ENCODE measurements at regions not wholly inside any gene's neighbourhood (a gene's known extent, or its start where the extent isn't known, plus 50 kb on each side); places are given as distances from the start of the nearest gene placed in this dataset.

GRCh38 chr15:45904019-45904418 lies 269.2 kb downstream of the SQOR start:
- TF ChIP-seq, protein P1, sequence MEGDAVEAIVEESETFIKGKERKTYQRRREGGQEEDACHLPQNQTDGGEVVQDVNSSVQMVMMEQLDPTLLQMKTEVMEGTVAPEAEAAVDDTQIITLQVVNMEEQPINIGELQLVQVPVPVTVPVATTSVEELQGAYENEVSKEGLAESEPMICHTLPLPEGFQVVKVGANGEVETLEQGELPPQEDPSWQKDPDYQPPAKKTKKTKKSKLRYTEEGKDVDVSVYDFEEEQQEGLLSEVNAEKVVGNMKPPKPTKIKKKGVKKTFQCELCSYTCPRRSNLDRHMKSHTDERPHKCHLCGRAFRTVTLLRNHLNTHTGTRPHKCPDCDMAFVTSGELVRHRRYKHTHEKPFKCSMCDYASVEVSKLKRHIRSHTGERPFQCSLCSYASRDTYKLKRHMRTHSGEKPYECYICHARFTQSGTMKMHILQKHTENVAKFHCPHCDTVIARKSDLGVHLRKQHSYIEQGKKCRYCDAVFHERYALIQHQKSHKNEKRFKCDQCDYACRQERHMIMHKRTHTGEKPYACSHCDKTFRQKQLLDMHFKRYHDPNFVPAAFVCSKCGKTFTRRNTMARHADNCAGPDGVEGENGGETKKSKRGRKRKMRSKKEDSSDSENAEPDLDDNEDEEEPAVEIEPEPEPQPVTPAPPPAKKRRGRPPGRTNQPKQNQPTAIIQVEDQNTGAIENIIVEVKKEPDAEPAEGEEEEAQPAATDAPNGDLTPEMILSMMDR (IDR thresholded peaks at IDR 0.05; ENCODE audit: low read depth, low read length, missing input control), result no peak
- no peak for TF ChIP-seq MAX (IDR thresholded peaks at IDR 0.05)
- no peak for TF ChIP-seq FOXA1 (IDR thresholded peaks at IDR 0.05)
- TF ChIP-seq REST (IDR thresholded peaks at IDR 0.05), result no peak
- TF ChIP-seq RAD21 (IDR thresholded peaks at IDR 0.05), result no peak
- TF ChIP-seq ZBTB33 (IDR thresholded peaks at IDR 0.05), result no peak
